ENCODE measurements at regions not wholly inside any gene's neighbourhood (a gene's known extent, or its start where the extent isn't known, plus 50 kb on each side); places are given as distances from the start of the nearest gene placed in this dataset.

DNA sequence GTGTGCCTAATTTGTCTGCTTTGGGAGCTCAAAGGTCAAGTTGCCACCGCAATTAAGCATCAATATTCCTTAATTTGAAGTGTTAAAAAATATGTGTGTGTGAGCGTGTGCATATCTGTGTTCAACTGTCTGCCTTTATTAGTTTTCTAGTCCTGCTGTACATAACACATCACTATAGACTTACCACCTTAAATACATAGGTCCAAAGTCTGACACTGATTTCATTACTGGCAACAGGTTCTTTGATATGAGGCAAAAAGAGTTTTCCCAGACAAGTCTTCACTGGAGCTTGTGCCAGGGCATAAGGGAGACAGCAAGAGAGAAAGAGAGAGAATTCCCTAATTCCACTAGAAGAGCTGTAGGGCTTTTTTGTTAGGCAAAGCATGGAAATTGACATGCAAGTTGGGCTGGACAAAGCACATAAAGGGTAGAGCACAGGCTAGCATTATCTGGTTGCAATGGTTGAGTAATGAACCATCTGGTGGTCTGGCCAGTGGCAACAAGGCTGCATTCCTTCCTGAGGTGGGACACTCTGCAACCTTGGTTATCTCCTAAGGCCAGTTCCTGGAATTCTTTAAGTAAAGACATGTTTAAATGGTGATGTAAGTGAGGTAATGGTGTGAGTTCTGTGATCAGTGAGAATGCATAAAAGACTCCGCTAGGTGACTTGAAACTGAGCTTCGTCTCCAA, 457.2 kb upstream of the ADAMTS5 start:
- BruUV-seq (replicated peaks) = no TSS peak
- no peaks in the 10 kb centered on the region for H3K9me3 ChIP-seq (ENCODE audit: control insufficient read depth, insufficient read depth, low read depth, low read length)
- no peak overlapping the region for H3K4me3 ChIP-seq (ENCODE audit: low read depth in 2 of 2, low read length in 2 of 2)
- ChIA-PET POLR2A (no interaction called here), CTCF (no interaction called here)
- DNase-seq (ENCODE audit: low read depth, low spot score) (no peak), ATAC-seq (no peak)
- no peaks in the 10 kb centered on the region for H3K27me3 ChIP-seq (ENCODE audit: control insufficient read depth, insufficient read depth, low read length)
- no peak overlapping the region for H3K27ac ChIP-seq (ENCODE audit: low read length)
- no peaks in the 10 kb centered on the region for H3K4me1 ChIP-seq (ENCODE audit: control insufficient read depth, insufficient read depth, low read length)
- intact Hi-C loops (cut with micrococcal nuclease; ENCODE audit: unreplicated experiment) = no loop called here
- in situ Hi-C loops (cut with HindIII; ENCODE audit: low pct_unique_long_range_greater_than_20kb, low sequenced_read_pairs) = no loop called here
- no peaks in the 10 kb centered on the region for H3K36me3 ChIP-seq (ENCODE audit: control insufficient read depth, insufficient read depth, low read length)
- TF ChIP-seq POLR2AphosphoS5 (IDR thresholded peaks at IDR 0.05; ENCODE audit: low read depth, low read length) (no peak), TCF7L2 (IDR thresholded peaks at IDR 0.05; ENCODE audit: low read depth, low read length) (no peak)
- TF ChIP-seq, protein P1, sequence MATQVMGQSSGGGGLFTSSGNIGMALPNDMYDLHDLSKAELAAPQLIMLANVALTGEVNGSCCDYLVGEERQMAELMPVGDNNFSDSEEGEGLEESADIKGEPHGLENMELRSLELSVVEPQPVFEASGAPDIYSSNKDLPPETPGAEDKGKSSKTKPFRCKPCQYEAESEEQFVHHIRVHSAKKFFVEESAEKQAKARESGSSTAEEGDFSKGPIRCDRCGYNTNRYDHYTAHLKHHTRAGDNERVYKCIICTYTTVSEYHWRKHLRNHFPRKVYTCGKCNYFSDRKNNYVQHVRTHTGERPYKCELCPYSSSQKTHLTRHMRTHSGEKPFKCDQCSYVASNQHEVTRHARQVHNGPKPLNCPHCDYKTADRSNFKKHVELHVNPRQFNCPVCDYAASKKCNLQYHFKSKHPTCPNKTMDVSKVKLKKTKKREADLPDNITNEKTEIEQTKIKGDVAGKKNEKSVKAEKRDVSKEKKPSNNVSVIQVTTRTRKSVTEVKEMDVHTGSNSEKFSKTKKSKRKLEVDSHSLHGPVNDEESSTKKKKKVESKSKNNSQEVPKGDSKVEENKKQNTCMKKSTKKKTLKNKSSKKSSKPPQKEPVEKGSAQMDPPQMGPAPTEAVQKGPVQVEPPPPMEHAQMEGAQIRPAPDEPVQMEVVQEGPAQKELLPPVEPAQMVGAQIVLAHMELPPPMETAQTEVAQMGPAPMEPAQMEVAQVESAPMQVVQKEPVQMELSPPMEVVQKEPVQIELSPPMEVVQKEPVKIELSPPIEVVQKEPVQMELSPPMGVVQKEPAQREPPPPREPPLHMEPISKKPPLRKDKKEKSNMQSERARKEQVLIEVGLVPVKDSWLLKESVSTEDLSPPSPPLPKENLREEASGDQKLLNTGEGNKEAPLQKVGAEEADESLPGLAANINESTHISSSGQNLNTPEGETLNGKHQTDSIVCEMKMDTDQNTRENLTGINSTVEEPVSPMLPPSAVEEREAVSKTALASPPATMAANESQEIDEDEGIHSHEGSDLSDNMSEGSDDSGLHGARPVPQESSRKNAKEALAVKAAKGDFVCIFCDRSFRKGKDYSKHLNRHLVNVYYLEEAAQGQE (IDR thresholded peaks at IDR 0.05; ENCODE audit: insufficient read depth in 1 of 2, low read depth in 2 of 2, low read length in 1 of 2) = no peak

DNA sequence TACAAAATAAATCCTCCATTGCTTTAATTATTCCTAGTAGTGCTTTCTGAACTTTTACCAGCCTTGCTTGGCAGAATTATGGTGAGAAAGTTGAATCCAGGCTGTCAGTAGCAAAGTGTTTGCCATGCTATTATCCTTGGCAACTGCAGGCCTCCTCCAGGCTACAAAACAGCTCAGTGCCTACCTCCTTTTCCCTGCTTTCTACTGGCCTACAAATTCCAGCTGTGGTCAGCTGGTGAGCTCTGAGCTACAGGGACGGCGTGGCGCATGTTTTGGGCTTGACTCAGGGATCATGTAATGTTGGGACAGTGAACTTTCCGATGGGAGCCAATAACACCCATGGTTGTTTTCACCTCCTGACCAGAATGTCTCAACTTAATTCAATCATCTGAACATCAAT, 456.1 kb upstream of the ADAMTS5 start:
- no peak overlapping the region for H3K27ac ChIP-seq (ENCODE audit: low read length)
- BruUV-seq (replicated peaks) = no TSS peak
- no peak for TF ChIP-seq SIN3A (IDR thresholded peaks at IDR 0.05; ENCODE audit: borderline replicate concordance, insufficient read depth, low read depth, low read length)
- TF ChIP-seq, protein P2, sequence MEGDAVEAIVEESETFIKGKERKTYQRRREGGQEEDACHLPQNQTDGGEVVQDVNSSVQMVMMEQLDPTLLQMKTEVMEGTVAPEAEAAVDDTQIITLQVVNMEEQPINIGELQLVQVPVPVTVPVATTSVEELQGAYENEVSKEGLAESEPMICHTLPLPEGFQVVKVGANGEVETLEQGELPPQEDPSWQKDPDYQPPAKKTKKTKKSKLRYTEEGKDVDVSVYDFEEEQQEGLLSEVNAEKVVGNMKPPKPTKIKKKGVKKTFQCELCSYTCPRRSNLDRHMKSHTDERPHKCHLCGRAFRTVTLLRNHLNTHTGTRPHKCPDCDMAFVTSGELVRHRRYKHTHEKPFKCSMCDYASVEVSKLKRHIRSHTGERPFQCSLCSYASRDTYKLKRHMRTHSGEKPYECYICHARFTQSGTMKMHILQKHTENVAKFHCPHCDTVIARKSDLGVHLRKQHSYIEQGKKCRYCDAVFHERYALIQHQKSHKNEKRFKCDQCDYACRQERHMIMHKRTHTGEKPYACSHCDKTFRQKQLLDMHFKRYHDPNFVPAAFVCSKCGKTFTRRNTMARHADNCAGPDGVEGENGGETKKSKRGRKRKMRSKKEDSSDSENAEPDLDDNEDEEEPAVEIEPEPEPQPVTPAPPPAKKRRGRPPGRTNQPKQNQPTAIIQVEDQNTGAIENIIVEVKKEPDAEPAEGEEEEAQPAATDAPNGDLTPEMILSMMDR (IDR thresholded peaks at IDR 0.05) = no peak
- TF ChIP-seq, protein P1 (IDR thresholded peaks at IDR 0.05; ENCODE audit: insufficient read depth in 1 of 2, low read depth in 2 of 2, low read length in 1 of 2) = no peak
- no peak for TF ChIP-seq POLR2AphosphoS5 (IDR thresholded peaks at IDR 0.05; ENCODE audit: low read depth, low read length)
- no peak for TF ChIP-seq TCF7L2 (IDR thresholded peaks at IDR 0.05; ENCODE audit: low read depth, low read length)

More for the DNA sequence above, 456.1 kb upstream of the ADAMTS5 start:
- H3K4me3 ChIP-seq (ENCODE audit: low read depth in 2 of 2, low read length in 2 of 2) = no peak overlapping the region
- DNase-seq (ENCODE audit: low read depth, low spot score) (no peak), ATAC-seq (no peak)
- no peaks in the 10 kb centered on the region for H3K4me1 ChIP-seq (ENCODE audit: control insufficient read depth, insufficient read depth, low read length)
- intact Hi-C loops (cut with micrococcal nuclease; ENCODE audit: unreplicated experiment) = no loop called here
- H3K27me3 ChIP-seq (ENCODE audit: control insufficient read depth, insufficient read depth, low read length) = no peaks in the 10 kb centered on the region
- POLR2A ChIA-PET = no interaction called here
- CTCF ChIA-PET = no interaction called here
- H3K9me3 ChIP-seq (ENCODE audit: control insufficient read depth, insufficient read depth, low read depth, low read length) = no peaks in the 10 kb centered on the region
- H3K36me3 ChIP-seq (ENCODE audit: control insufficient read depth, insufficient read depth, low read length) = no peaks in the 10 kb centered on the region
- in situ Hi-C loops (cut with HindIII; ENCODE audit: low pct_unique_long_range_greater_than_20kb, low sequenced_read_pairs) = no loop called here
